GM23338 (cell line): ENCODE measurements at regions not wholly inside any gene's neighbourhood (a gene's known extent, or its start where the extent isn't known, plus 50 kb on each side); places are given as distances from the start of the nearest gene placed in this dataset.

Experiments
- ATAC-seq: fragments of 200-7000 bp; cut with Tn5 transposase; 3 replicates; pipeline ENCODE4 v1.9.1; 2020
- DNase-seq: peaks from one replicate; pipeline ENCODE4 v3.0.0-alpha.2; 2015; ENCODE audit warnings: low spot score
- H2AFZ ChIP-seq: fragments of 200-600 bp; sonication (generic); 2 replicates; pipeline ENCODE4 v1.8.0; 2016; ENCODE audit warnings: antibody characterized with exemption, mild to moderate bottlenecking, moderate library complexity
- H3F3A ChIP-seq: fragments of 200-600 bp; sonication (generic); replicated peaks from 2 replicates; pipeline ENCODE4 v1.8.0; 2017; ENCODE audit warnings: antibody characterized with exemption, mixed run types, low read depth
- H3K27ac ChIP-seq: fragments of 200-600 bp; sonication (generic); 2 replicates; pipeline ENCODE4 v1.6.1; 2016; ENCODE audit warnings: low read depth
- H3K27me3 ChIP-seq: fragments of 200-600 bp; sonication (generic); 2 replicates; pipeline ENCODE4 v1.8.0; 2016; ENCODE audit warnings: mild to moderate bottlenecking, mixed run types, moderate library complexity; ENCODE audit not compliant: insufficient read depth
- H3K36me3 ChIP-seq: fragments of 200-600 bp; sonication (generic); 2 replicates; pipeline ENCODE4 v1.8.0; 2016; ENCODE audit warnings: mild to moderate bottlenecking; ENCODE audit not compliant: insufficient read depth
- H3K4me1 ChIP-seq: fragments of 200-600 bp; sonication (generic); 2 replicates; pipeline ENCODE4 v1.8.0; 2016; ENCODE audit warnings: mild to moderate bottlenecking, moderate library complexity; ENCODE audit not compliant: insufficient read depth
- H3K4me2 ChIP-seq: fragments of 200-600 bp; sonication (generic); 2 replicates; pipeline ENCODE4 v1.7.1; 2017; ENCODE audit warnings: mixed run types
- H3K4me3 ChIP-seq: fragments of 200-600 bp; sonication (generic); 2 replicates; pipeline ENCODE4 v1.6.1; 2016; ENCODE audit warnings: mixed run types
- H3K79me2 ChIP-seq: fragments of 200-600 bp; sonication (generic); replicated peaks from 2 replicates; pipeline ENCODE4 v1.8.0; 2017; ENCODE audit warnings: mild to moderate bottlenecking; ENCODE audit not compliant: insufficient read depth
- H3K9me2 ChIP-seq: fragments of 200-600 bp; sonication (generic); 2 replicates; pipeline ENCODE4 v1.8.0; 2017; ENCODE audit not compliant: insufficient read depth
- H4K20me1 ChIP-seq: fragments of 200-600 bp; sonication (generic); replicated peaks from 2 replicates; pipeline ENCODE4 v1.8.0; 2017; ENCODE audit warnings: mild to moderate bottlenecking; ENCODE audit not compliant: insufficient read depth
- H3K27ac Mint-ChIP-seq: 2 replicates; pipeline ENCODE4 v1.8.0; 2020; ENCODE audit warnings: inconsistent platforms, mild to moderate bottlenecking, moderate library complexity, mixed read lengths
- H3K27me3 Mint-ChIP-seq: 3 replicates; pipeline ENCODE4 v1.8.0; 2022; ENCODE audit warnings: low read depth, mild to moderate bottlenecking, moderate library complexity, mixed read lengths, inconsistent platforms; ENCODE audit not compliant: insufficient read depth, poor library complexity
- H3K36me3 Mint-ChIP-seq: 3 replicates; pipeline ENCODE4 v1.8.0; 2021; ENCODE audit warnings: low read depth, mild to moderate bottlenecking, inconsistent platforms, moderate library complexity, mixed read lengths
- H3K4me1 Mint-ChIP-seq: 3 replicates; pipeline ENCODE4 v1.8.0; 2020; ENCODE audit warnings: mild to moderate bottlenecking, inconsistent platforms, mixed read lengths
- H3K4me3 Mint-ChIP-seq: 3 replicates; pipeline ENCODE4 v1.8.0; 2021; ENCODE audit warnings: moderate library complexity, mild to moderate bottlenecking, inconsistent platforms, mixed read lengths
- H3K9me3 Mint-ChIP-seq: 3 replicates; pipeline ENCODE4 v1.8.0; 2020; ENCODE audit warnings: moderate library complexity, mild to moderate bottlenecking, inconsistent platforms, mixed read lengths
- CREB1 ChIP-seq: fragments of 250-450 bp; sonication (Bioruptor Pico); IDR thresholded peaks from 2 replicates; pipeline ENCODE4 v1.5.0; 2020; ENCODE audit warnings: low read depth, mild to moderate bottlenecking, moderate library complexity
- EZH2 ChIP-seq: fragments of 200-600 bp; sonication (generic); IDR thresholded peaks from one replicate; pipeline ENCODE4 v1.8.0; 2017; ENCODE audit warnings: antibody characterized with exemption, mild to moderate bottlenecking, low read depth; ENCODE audit not compliant: unreplicated experiment
- POLR2AphosphoS5 ChIP-seq: IDR thresholded peaks from 2 replicates; pipeline ENCODE4 v1.6.1; 2016; ENCODE audit warnings: antibody characterized with exemption, low read depth
- STAT1 ChIP-seq: IDR thresholded peaks from one replicate; pipeline ENCODE4 v1.6.1; 2016; ENCODE audit warnings: antibody characterized with exemption; ENCODE audit not compliant: unreplicated experiment
- ZNF331 ChIP-seq: fragments of 250-450 bp; sonication (Bioruptor Pico); IDR thresholded peaks from 2 replicates; pipeline ENCODE4 v1.5.0; 2020; ENCODE audit warnings: low read depth, mild to moderate bottlenecking, moderate library complexity
- TF ChIP-seq, protein P1 (sequence below), 2 experiments: fragments of 200-600 bp in 1 of 2; sonication (generic) in 1 of 2; conservative IDR thresholded peaks; 2 replicates each; pipeline versions ENCODE4 v1.5.1 to v1.6.1; 2016 to 2017; ENCODE audit warnings: antibody characterized with exemption in 2 of 2, low read depth in 2 of 2, mild to moderate bottlenecking in 2 of 2, moderate library complexity in 1 of 2
- TF ChIP-seq, protein P2 (sequence below): fragments of 250-450 bp; sonication (Bioruptor Pico); IDR thresholded peaks from 2 replicates; pipeline ENCODE4 v1.5.0; 2020; ENCODE audit warnings: mild to moderate bottlenecking, moderate library complexity

DNA sequence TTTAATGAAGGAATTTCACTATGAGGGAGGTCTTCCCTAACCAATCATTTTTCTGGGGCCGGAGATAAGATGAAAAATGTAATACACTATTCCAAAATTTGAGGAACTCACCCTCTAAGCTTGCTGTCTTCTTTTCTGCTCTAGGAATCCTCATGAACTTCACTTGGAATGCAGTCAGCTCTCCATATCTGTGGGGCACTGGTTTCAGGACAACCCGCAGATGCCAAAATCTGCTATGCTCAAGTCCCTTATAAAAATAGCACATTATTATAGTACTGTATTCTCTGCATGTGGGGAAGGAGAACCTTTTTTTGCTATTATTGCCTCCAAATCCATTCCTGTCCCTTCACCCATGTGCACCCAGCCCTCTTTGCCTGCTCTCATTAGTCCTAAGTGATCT is 146.0 kb downstream of the ABCA8 start:
- no peaks in the 10 kb centered on the region for H3K27me3 ChIP-seq
- H3K4me2 ChIP-seq = no peak overlapping the region
- DNase-seq (no peak), ATAC-seq (no peak)
- H3K36me3 ChIP-seq = no peaks in the 10 kb centered on the region
- H3F3A ChIP-seq = no peaks in the 10 kb centered on the region
- H3K27ac ChIP-seq = no peak overlapping the region
- Mint-ChIP-seq H3K4me3 (no peak overlapping the region), H3K4me1 (no peaks in the 10 kb centered on the region), H3K9me3 (peaks cover 5% of the 10 kb centered on the region; the same call in 1 of the 3 replicates), H3K36me3 (no peaks in the 10 kb centered on the region), H3K27me3 (peaks cover 1% of the 10 kb centered on the region), H3K27ac (no peak overlapping the region)
- no peaks in the 10 kb centered on the region for H3K4me1 ChIP-seq
- no peaks in the 10 kb centered on the region for H3K79me2 ChIP-seq
- TF ChIP-seq CREB1 (CRISPR knock-in tag) (no peak), STAT1 (no peak), POLR2AphosphoS5 (no peak), ZNF331 (CRISPR knock-in tag) (no peak), EZH2 (no peak)
- TF ChIP-seq, protein P1, sequence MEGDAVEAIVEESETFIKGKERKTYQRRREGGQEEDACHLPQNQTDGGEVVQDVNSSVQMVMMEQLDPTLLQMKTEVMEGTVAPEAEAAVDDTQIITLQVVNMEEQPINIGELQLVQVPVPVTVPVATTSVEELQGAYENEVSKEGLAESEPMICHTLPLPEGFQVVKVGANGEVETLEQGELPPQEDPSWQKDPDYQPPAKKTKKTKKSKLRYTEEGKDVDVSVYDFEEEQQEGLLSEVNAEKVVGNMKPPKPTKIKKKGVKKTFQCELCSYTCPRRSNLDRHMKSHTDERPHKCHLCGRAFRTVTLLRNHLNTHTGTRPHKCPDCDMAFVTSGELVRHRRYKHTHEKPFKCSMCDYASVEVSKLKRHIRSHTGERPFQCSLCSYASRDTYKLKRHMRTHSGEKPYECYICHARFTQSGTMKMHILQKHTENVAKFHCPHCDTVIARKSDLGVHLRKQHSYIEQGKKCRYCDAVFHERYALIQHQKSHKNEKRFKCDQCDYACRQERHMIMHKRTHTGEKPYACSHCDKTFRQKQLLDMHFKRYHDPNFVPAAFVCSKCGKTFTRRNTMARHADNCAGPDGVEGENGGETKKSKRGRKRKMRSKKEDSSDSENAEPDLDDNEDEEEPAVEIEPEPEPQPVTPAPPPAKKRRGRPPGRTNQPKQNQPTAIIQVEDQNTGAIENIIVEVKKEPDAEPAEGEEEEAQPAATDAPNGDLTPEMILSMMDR (conservative IDR thresholded peaks at IDR 0.05; ENCODE audit: low read depth in 2 of 2) = no peak
- TF ChIP-seq, protein P2, sequence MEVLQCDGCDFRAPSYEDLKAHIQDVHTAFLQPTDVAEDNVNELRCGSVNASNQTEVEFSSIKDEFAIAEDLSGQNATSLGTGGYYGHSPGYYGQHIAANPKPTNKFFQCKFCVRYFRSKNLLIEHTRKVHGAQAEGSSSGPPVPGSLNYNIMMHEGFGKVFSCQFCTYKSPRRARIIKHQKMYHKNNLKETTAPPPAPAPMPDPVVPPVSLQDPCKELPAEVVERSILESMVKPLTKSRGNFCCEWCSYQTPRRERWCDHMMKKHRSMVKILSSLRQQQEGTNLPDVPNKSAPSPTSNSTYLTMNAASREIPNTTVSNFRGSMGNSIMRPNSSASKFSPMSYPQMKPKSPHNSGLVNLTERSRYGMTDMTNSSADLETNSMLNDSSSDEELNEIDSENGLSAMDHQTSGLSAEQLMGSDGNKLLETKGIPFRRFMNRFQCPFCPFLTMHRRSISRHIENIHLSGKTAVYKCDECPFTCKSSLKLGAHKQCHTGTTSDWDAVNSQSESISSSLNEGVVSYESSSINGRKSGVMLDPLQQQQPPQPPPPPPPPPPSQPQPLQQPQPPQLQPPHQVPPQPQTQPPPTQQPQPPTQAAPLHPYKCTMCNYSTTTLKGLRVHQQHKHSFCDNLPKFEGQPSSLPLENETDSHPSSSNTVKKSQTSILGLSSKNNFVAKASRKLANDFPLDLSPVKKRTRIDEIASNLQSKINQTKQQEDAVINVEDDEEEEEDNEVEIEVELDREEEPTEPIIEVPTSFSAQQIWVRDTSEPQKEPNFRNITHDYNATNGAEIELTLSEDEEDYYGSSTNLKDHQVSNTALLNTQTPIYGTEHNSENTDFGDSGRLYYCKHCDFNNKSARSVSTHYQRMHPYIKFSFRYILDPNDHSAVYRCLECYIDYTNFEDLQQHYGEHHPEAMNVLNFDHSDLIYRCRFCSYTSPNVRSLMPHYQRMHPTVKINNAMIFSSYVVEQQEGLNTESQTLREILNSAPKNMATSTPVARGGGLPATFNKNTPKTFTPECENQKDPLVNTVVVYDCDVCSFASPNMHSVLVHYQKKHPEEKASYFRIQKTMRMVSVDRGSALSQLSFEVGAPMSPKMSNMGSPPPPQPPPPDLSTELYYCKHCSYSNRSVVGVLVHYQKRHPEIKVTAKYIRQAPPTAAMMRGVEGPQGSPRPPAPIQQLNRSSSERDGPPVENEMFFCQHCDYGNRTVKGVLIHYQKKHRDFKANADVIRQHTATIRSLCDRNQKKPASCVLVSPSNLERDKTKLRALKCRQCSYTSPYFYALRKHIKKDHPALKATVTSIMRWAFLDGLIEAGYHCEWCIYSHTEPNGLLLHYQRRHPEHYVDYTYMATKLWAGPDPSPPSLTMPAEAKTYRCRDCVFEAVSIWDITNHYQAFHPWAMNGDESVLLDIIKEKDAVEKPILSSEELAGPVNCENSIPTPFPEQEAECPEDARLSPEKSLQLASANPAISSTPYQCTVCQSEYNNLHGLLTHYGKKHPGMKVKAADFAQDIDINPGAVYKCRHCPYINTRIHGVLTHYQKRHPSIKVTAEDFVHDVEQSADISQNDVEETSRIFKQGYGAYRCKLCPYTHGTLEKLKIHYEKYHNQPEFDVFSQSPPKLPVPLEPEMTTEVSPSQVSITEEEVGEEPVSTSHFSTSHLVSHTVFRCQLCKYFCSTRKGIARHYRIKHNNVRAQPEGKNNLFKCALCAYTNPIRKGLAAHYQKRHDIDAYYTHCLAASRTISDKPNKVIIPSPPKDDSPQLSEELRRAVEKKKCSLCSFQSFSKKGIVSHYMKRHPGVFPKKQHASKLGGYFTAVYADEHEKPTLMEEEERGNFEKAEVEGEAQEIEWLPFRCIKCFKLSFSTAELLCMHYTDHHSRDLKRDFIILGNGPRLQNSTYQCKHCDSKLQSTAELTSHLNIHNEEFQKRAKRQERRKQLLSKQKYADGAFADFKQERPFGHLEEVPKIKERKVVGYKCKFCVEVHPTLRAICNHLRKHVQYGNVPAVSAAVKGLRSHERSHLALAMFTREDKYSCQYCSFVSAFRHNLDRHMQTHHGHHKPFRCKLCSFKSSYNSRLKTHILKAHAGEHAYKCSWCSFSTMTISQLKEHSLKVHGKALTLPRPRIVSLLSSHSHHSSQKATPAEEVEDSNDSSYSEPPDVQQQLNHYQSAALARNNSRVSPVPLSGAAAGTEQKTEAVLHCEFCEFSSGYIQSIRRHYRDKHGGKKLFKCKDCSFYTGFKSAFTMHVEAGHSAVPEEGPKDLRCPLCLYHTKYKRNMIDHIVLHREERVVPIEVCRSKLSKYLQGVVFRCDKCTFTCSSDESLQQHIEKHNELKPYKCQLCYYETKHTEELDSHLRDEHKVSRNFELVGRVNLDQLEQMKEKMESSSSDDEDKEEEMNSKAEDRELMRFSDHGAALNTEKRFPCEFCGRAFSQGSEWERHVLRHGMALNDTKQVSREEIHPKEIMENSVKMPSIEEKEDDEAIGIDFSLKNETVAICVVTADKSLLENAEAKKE (CRISPR knock-in tag) = no peak
- no peaks in the 10 kb centered on the region; the same call in 1 of the 2 replicates for H3K9me2 ChIP-seq
- peak overlapping the region; percentile 90; the same call in 1 of the 2 replicates for H2AFZ ChIP-seq
- H4K20me1 ChIP-seq = no peaks in the 10 kb centered on the region
- H3K4me3 ChIP-seq = no peak overlapping the region
